WTC11 (cell line): ENCODE measurements at regions not wholly inside any gene's neighbourhood (a gene's known extent, or its start where the extent isn't known, plus 50 kb on each side); places are given as distances from the start of the nearest gene placed in this dataset.

Source experiments
- FOXJ3 ChIP-seq: sonication (generic); formaldehyde crosslinking; IDR thresholded peaks from 2 replicates; pipeline ENCODE4 v1.9.0; 2021; ENCODE audit warnings: missing genetic modification reagents, mild to moderate bottlenecking, borderline replicate concordance
- ZNF317 ChIP-seq: sonication (generic); formaldehyde crosslinking; IDR thresholded peaks from 2 replicates; pipeline ENCODE4 v1.8.1; 2023; ENCODE audit warnings: low read depth, mild to moderate bottlenecking, moderate library complexity, missing genetic modification reagents, borderline replicate concordance
- ZNF423 ChIP-seq: fragments of 250-450 bp; sonication (Bioruptor Pico); IDR thresholded peaks from 2 replicates; pipeline ENCODE4 v2.1.2; 2022; ENCODE audit warnings: mild to moderate bottlenecking, moderate library complexity
- TF ChIP-seq, protein P1 (sequence below): fragments of 200-600 bp; IDR thresholded peaks from 2 replicates; pipeline ENCODE4 v1.8.0; 2022; ENCODE audit warnings: antibody characterized with exemption
- TF ChIP-seq, protein P2 (sequence below): sonication (generic); formaldehyde crosslinking; IDR thresholded peaks from 2 replicates; pipeline ENCODE4 v1.8.0; 2022; ENCODE audit warnings: mild to moderate bottlenecking, missing genetic modification reagents

DNA sequence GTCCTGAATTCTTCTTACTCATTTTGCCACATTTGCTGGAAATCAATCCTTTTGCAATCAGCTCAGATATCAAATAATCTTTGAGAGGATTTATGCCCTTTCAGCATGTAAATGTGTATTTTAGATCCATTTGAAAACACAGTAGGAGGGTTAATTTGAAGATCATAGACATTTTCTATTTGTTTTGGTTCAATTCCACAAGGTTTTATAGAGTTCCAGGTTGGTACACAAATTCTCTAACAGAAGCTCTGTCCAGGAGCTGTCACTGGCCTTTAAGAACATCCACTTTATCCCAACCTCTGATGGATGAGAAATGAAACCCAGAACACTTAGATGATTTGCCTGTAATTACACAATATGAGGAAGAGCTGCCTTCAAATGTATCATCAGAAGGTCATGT is 157.3 kb upstream of the CHAC2 start:
- TF ChIP-seq, protein P1, sequence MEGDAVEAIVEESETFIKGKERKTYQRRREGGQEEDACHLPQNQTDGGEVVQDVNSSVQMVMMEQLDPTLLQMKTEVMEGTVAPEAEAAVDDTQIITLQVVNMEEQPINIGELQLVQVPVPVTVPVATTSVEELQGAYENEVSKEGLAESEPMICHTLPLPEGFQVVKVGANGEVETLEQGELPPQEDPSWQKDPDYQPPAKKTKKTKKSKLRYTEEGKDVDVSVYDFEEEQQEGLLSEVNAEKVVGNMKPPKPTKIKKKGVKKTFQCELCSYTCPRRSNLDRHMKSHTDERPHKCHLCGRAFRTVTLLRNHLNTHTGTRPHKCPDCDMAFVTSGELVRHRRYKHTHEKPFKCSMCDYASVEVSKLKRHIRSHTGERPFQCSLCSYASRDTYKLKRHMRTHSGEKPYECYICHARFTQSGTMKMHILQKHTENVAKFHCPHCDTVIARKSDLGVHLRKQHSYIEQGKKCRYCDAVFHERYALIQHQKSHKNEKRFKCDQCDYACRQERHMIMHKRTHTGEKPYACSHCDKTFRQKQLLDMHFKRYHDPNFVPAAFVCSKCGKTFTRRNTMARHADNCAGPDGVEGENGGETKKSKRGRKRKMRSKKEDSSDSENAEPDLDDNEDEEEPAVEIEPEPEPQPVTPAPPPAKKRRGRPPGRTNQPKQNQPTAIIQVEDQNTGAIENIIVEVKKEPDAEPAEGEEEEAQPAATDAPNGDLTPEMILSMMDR: no peak
- no peak for TF ChIP-seq FOXJ3 (CRISPR knock-in tag)
- TF ChIP-seq, protein P2, sequence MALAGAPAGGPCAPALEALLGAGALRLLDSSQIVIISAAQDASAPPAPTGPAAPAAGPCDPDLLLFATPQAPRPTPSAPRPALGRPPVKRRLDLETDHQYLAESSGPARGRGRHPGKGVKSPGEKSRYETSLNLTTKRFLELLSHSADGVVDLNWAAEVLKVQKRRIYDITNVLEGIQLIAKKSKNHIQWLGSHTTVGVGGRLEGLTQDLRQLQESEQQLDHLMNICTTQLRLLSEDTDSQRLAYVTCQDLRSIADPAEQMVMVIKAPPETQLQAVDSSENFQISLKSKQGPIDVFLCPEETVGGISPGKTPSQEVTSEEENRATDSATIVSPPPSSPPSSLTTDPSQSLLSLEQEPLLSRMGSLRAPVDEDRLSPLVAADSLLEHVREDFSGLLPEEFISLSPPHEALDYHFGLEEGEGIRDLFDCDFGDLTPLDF (CRISPR knock-in tag): no peak
- no peak for TF ChIP-seq ZNF423 (CRISPR knock-in tag)
- TF ChIP-seq ZNF317: no peak
